Liver (tissue), 8 donors: ENCODE measurements at regions not wholly inside any gene's neighbourhood (a gene's known extent, or its start where the extent isn't known, plus 50 kb on each side); places are given as distances from the start of the nearest gene placed in this dataset.

Experiments used
- DNase-seq: peaks from one replicate; pipeline ENCODE4 v3.0.0-alpha.2; 2017; ENCODE audit warnings: low spot score
- H3K27ac ChIP-seq, 2 donors: one replicate each; pipeline ENCODE4 v1.7.0; 2013; ENCODE audit warnings: inconsistent platforms in 2 of 2, low read length in 2 of 2, control low read depth in 1 of 2, low read depth in 1 of 2, mild to moderate bottlenecking in 1 of 2
- H3K27me3 ChIP-seq, 4 donors: one replicate each; pipeline versions ENCODE4 v1.6.1 to v1.7.0; 2013; ENCODE audit warnings: low read length in 3 of 4, inconsistent platforms in 1 of 4, mild to moderate bottlenecking in 1 of 4, moderate library complexity in 1 of 4; ENCODE audit not compliant: control insufficient read depth in 4 of 4, insufficient read depth in 4 of 4
- H3K36me3 ChIP-seq, 4 donors: one replicate each; pipeline versions ENCODE4 v1.6.1 to v1.7.0; 2013; ENCODE audit warnings: low read length in 3 of 4, mild to moderate bottlenecking in 3 of 4, low read depth in 1 of 4, moderate library complexity in 1 of 4; ENCODE audit not compliant: control insufficient read depth in 4 of 4, insufficient read depth in 3 of 4
- H3K4me1 ChIP-seq, 4 donors: one replicate each; pipeline versions ENCODE4 v1.6.1 to v1.7.0; 2013; ENCODE audit warnings: low read length in 3 of 4, mild to moderate bottlenecking in 3 of 4, moderate library complexity in 1 of 4; ENCODE audit not compliant: control insufficient read depth in 4 of 4, insufficient read depth in 4 of 4
- H3K4me3 ChIP-seq, 3 donors: one replicate each; pipeline versions ENCODE4 v1.6.1 to v1.7.0; 2013; ENCODE audit warnings: low read length in 3 of 3, control low read depth in 1 of 3, low read depth in 1 of 3, mild to moderate bottlenecking in 1 of 3
- H3K9ac ChIP-seq, 2 donors: one replicate each; pipeline ENCODE4 v1.7.0; 2013; ENCODE audit warnings: low read length in 2 of 2, mild to moderate bottlenecking in 2 of 2, moderate library complexity in 2 of 2, control low read depth in 1 of 2, low read depth in 1 of 2
- H3K9me3 ChIP-seq, 4 donors: one replicate each; pipeline versions ENCODE4 v1.6.1 to v1.7.0; 2013; ENCODE audit warnings: low read length in 3 of 4; ENCODE audit not compliant: control insufficient read depth in 4 of 4
- FOXA1 ChIP-seq: IDR thresholded peaks from 2 replicates; pipeline ENCODE4 v1.6.1; 2016; ENCODE audit warnings: antibody characterized with exemption
- RAD21 ChIP-seq, 2 donors: IDR thresholded peaks; 2 replicates each; pipeline ENCODE4 v1.6.1; 2016; ENCODE audit warnings: antibody characterized with exemption in 2 of 2, mild to moderate bottlenecking in 2 of 2
- RXRA ChIP-seq, 2 donors: IDR thresholded peaks; 2 replicates each; pipeline ENCODE4 v1.6.1; 2017 to 2018; ENCODE audit warnings: antibody characterized with exemption in 2 of 2, mild to moderate bottlenecking in 1 of 2
- TAF1 ChIP-seq: conservative IDR thresholded peaks from 2 replicates; pipeline ENCODE4 v1.6.1; 2016; ENCODE audit warnings: antibody characterized with exemption, mild to moderate bottlenecking
- WGBS: extraction: QIAGEN DNeasy Blood & Tissue Kit; methylation state at CpG from one replicate; pipeline ENCODE4 v1.1.7; 2013; 5-methylcytosine and 5-hydroxymethylcytosine counted together
- TF ChIP-seq, protein P1 (sequence below): IDR thresholded peaks from 2 replicates; pipeline ENCODE4 v1.6.1; 2016; ENCODE audit warnings: antibody characterized with exemption, mild to moderate bottlenecking
- TF ChIP-seq, protein P2 (sequence below): fragments of 150-350 bp; IDR thresholded peaks from 2 replicates; pipeline ENCODE4 v1.5.1; 2017; ENCODE audit warnings: improper control_type of control experiment, low read depth, low read length; ENCODE audit not compliant: missing input control
- TF ChIP-seq, protein P3 (sequence below): IDR thresholded peaks from 2 replicates; pipeline ENCODE4 v1.6.1; 2016; ENCODE audit warnings: antibody characterized with exemption
- donor health status: healthy.
- donor health status: healthy.
- donor health status: healthy.
- donor health status: healthy.
- donor health status: healthy.

DNA sequence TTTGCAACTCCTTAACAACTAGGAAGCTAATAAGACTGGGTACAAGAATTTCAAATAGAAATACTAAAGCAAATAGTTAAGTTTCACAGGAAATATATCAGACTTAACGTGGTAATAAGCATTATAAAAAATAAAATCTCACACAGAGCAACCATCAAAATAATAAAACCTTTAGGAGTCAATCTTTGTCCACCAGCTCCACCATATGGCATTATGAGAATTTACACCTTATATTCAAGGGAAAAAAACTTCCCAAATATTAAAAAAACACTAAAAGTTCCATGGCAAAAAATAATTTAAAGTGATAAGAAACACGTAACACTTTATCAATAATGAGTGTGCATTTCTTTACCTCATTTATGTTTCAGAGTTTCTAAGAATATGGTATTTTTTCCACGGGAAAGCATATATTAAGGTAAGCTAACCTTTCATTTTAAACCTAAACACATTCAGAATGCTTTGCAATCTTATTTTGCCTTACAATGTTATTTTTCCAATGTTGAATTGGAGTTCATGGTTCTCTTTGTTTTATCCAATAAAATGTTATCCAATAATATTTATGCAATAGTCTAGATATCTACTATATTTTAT lies 423.2 kb upstream of the SGCG start:
- 39% methylated on average over 3 of the region's 3 CpGs for WGBS
- no peak for DNase-seq
- H3K4me1 ChIP-seq, result no peaks in the 10 kb centered on the region
- H3K9ac ChIP-seq, result no peak overlapping the region
- H3K9me3 ChIP-seq, result peaks cover 0 to 3% (median 3%) of the 10 kb centered on the region in 4 donors
- peaks cover 0 to 7% (median 0%) of the 10 kb centered on the region in 4 donors for H3K27me3 ChIP-seq
- H3K36me3 ChIP-seq, result no peaks in the 10 kb centered on the region
- no peak overlapping the region for H3K27ac ChIP-seq
- TF ChIP-seq, protein P1, sequence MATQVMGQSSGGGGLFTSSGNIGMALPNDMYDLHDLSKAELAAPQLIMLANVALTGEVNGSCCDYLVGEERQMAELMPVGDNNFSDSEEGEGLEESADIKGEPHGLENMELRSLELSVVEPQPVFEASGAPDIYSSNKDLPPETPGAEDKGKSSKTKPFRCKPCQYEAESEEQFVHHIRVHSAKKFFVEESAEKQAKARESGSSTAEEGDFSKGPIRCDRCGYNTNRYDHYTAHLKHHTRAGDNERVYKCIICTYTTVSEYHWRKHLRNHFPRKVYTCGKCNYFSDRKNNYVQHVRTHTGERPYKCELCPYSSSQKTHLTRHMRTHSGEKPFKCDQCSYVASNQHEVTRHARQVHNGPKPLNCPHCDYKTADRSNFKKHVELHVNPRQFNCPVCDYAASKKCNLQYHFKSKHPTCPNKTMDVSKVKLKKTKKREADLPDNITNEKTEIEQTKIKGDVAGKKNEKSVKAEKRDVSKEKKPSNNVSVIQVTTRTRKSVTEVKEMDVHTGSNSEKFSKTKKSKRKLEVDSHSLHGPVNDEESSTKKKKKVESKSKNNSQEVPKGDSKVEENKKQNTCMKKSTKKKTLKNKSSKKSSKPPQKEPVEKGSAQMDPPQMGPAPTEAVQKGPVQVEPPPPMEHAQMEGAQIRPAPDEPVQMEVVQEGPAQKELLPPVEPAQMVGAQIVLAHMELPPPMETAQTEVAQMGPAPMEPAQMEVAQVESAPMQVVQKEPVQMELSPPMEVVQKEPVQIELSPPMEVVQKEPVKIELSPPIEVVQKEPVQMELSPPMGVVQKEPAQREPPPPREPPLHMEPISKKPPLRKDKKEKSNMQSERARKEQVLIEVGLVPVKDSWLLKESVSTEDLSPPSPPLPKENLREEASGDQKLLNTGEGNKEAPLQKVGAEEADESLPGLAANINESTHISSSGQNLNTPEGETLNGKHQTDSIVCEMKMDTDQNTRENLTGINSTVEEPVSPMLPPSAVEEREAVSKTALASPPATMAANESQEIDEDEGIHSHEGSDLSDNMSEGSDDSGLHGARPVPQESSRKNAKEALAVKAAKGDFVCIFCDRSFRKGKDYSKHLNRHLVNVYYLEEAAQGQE, result no peak
- TF ChIP-seq, protein P2, sequence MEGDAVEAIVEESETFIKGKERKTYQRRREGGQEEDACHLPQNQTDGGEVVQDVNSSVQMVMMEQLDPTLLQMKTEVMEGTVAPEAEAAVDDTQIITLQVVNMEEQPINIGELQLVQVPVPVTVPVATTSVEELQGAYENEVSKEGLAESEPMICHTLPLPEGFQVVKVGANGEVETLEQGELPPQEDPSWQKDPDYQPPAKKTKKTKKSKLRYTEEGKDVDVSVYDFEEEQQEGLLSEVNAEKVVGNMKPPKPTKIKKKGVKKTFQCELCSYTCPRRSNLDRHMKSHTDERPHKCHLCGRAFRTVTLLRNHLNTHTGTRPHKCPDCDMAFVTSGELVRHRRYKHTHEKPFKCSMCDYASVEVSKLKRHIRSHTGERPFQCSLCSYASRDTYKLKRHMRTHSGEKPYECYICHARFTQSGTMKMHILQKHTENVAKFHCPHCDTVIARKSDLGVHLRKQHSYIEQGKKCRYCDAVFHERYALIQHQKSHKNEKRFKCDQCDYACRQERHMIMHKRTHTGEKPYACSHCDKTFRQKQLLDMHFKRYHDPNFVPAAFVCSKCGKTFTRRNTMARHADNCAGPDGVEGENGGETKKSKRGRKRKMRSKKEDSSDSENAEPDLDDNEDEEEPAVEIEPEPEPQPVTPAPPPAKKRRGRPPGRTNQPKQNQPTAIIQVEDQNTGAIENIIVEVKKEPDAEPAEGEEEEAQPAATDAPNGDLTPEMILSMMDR, result peak; percentile 17
- TF ChIP-seq RAD21 (IDR thresholded peaks at IDR 0.05) (peak; percentile 59 to 65), TAF1 (no peak), RXRA (IDR thresholded peaks at IDR 0.05) (no peak)
- TF ChIP-seq, protein P3, sequence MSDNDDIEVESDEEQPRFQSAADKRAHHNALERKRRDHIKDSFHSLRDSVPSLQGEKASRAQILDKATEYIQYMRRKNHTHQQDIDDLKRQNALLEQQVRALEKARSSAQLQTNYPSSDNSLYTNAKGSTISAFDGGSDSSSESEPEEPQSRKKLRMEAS, result no peak
- H3K4me3 ChIP-seq, result no peak overlapping the region

DNA sequence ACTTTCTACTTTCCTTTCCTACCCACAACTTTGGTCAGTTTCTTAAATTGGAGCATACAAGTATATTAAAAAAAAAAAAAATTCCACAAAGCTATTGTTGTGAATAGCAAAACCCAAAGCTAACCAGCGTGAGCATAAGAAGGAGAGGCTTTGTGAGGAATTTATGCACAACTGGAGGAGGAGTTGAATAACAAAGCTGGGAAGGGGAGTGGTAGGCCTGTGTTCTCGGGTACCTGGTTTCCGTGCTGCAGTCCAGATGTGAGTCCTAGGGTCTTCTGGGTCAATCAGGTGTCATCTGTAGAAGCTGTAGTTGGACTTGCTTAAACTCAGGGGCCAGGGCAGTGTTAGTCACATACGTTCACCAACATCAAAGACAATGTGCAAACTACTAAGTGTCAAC lies 422.5 kb upstream of the SGCG start:
- WGBS, result 73% methylated on average over 4 of the region's 4 CpGs

More for the DNA sequence above, 422.5 kb upstream of the SGCG start:
- no peak overlapping the region for H3K9ac ChIP-seq
- H3K4me1 ChIP-seq, result no peaks in the 10 kb centered on the region
- no peak for DNase-seq
- H3K27ac ChIP-seq, result no peak overlapping the region
- peaks cover 0 to 3% (median 0%) of the 10 kb centered on the region in 4 donors for H3K9me3 ChIP-seq
- H3K4me3 ChIP-seq, result no peak overlapping the region
- no peak for TF ChIP-seq FOXA1
- TF ChIP-seq RAD21 (IDR thresholded peaks at IDR 0.05), result no peak
- TF ChIP-seq, protein P2, result no peak
- H3K36me3 ChIP-seq, result no peaks in the 10 kb centered on the region
- peaks cover 0 to 7% (median 0%) of the 10 kb centered on the region in 4 donors for H3K27me3 ChIP-seq
